GM12878 (cell line): ENCODE measurements at regions not wholly inside any gene's neighbourhood (a gene's known extent, or its start where the extent isn't known, plus 50 kb on each side); places are given as distances from the start of the nearest gene placed in this dataset.

Experiments used
- CHD2 ChIP-seq: IDR thresholded peaks from 2 replicates; pipeline ENCODE4 v1.6.1; 2011; ENCODE audit warnings: low read depth, low read length, improper control_type of control experiment, borderline replicate concordance
- CTCF ChIP-seq, 3 experiments: IDR thresholded peaks in 2 of 3; conservative IDR thresholded peaks in 1 of 3; 2 replicates each; pipeline ENCODE4 v1.5.1; 2011; ENCODE audit warnings: low read depth in 3 of 3, low read length in 3 of 3, mild to moderate bottlenecking in 3 of 3, control low read depth in 2 of 3, moderate library complexity in 2 of 3, inconsistent platforms in 1 of 3, mixed read lengths in 1 of 3; ENCODE audit not compliant: control insufficient read depth in 2 of 3, insufficient read depth in 1 of 3; ENCODE audit errors: extremely low read depth in 1 of 3
- EZH2 ChIP-seq: IDR thresholded peaks from 2 replicates; pipeline ENCODE4 v1.6.1; 2012; ENCODE audit warnings: low read depth, mild to moderate bottlenecking, control low read depth, inconsistent platforms, low read length, borderline replicate concordance; ENCODE audit not compliant: control insufficient read depth
- GABPA ChIP-seq: IDR thresholded peaks from 2 replicates; pipeline ENCODE4 v1.6.1; 2014; ENCODE audit warnings: antibody characterized with exemption, low read depth, mild to moderate bottlenecking, inconsistent platforms
- NR2F1 ChIP-seq: fragments of 450-650 bp; conservative IDR thresholded peaks from 2 replicates; pipeline ENCODE4 v1.6.1; 2017; ENCODE audit warnings: mild to moderate bottlenecking
- POLR2AphosphoS5 ChIP-seq: IDR thresholded peaks from 2 replicates; pipeline ENCODE4 v1.6.1; 2011; ENCODE audit warnings: mild to moderate bottlenecking, low read length, inconsistent platforms
- RAD21 ChIP-seq: IDR thresholded peaks from 2 replicates; pipeline ENCODE4 v1.6.1; 2011; ENCODE audit warnings: mild to moderate bottlenecking, low read depth, low read length, moderate library complexity; ENCODE audit not compliant: insufficient read depth
- SP1 ChIP-seq: IDR thresholded peaks from one replicate; pipeline ENCODE4 v1.6.1; 2011; ENCODE audit warnings: low read depth, low read length
- ZNF24 ChIP-seq: fragments of 450-650 bp; IDR thresholded peaks from 2 replicates; pipeline ENCODE4 v1.6.1; 2017; ENCODE audit warnings: antibody characterized with exemption, mild to moderate bottlenecking
- ZNF592 ChIP-seq: fragments of 450-650 bp; IDR thresholded peaks from 2 replicates; pipeline ENCODE4 v1.6.1; 2017; ENCODE audit warnings: mild to moderate bottlenecking, moderate library complexity
- TF ChIP-seq, protein P1 (sequence below): IDR thresholded peaks from 2 replicates; pipeline ENCODE4 v1.6.1; 2011; ENCODE audit warnings: borderline replicate concordance, low read depth, mild to moderate bottlenecking, moderate library complexity, low read length; ENCODE audit not compliant: insufficient read depth, poor library complexity, severe bottlenecking

- TF ChIP-seq CTCF (IDR thresholded peaks at IDR 0.05 in 2 of 3, conservative IDR thresholded peaks at IDR 0.05 in 1 of 3; ENCODE audit: control insufficient read depth in 2 of 3, extremely low read depth in 1 of 3, insufficient read depth in 1 of 3, low read depth in 3 of 3, low read length in 3 of 3) (no peak), GABPA (no peak), POLR2AphosphoS5 (no peak), SP1 (no peak), RAD21 (no peak), ZNF24 (no peak), NR2F1 (no peak), EZH2 (no peak), CHD2 (no peak), ZNF592 (no peak)
- TF ChIP-seq, protein P1, sequence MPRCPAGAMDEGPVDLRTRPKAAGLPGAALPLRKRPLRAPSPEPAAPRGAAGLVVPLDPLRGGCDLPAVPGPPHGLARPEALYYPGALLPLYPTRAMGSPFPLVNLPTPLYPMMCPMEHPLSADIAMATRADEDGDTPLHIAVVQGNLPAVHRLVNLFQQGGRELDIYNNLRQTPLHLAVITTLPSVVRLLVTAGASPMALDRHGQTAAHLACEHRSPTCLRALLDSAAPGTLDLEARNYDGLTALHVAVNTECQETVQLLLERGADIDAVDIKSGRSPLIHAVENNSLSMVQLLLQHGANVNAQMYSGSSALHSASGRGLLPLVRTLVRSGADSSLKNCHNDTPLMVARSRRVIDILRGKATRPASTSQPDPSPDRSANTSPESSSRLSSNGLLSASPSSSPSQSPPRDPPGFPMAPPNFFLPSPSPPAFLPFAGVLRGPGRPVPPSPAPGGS: no peak
These were observed 301.8 kb downstream of the BRINP2 start for GRCh38 chr1:177472567-177472966.
